Upper lobe of left lung (tissue), 4 donors: ENCODE measurements at regions not wholly inside any gene's neighbourhood (a gene's known extent, or its start where the extent isn't known, plus 50 kb on each side); places are given as distances from the start of the nearest gene placed in this dataset.

Source experiments
- CTCF ChIP-seq, 6 experiments: fragments of 450-650 bp in 4 of 6; fragments of 200-600 bp in 2 of 6; sonication (generic) in 2 of 6; IDR thresholded peaks; one replicate each; pipeline ENCODE4 v1.5.1; 2016 to 2019; ENCODE audit warnings: antibody characterized with exemption in 6 of 6
- EP300 ChIP-seq, 4 donors: sonication (generic); formaldehyde crosslinking; IDR thresholded peaks; one replicate each; pipeline ENCODE4 v1.5.1; 2017; ENCODE audit warnings: antibody characterized with exemption in 4 of 4, control low read depth in 2 of 4
- POLR2A ChIP-seq, 4 donors: fragments of 450-650 bp; IDR thresholded peaks; one replicate each; pipeline ENCODE4 v1.5.1; 2016 to 2017; ENCODE audit warnings: antibody characterized with exemption in 4 of 4, mild to moderate bottlenecking in 2 of 4

DNA sequence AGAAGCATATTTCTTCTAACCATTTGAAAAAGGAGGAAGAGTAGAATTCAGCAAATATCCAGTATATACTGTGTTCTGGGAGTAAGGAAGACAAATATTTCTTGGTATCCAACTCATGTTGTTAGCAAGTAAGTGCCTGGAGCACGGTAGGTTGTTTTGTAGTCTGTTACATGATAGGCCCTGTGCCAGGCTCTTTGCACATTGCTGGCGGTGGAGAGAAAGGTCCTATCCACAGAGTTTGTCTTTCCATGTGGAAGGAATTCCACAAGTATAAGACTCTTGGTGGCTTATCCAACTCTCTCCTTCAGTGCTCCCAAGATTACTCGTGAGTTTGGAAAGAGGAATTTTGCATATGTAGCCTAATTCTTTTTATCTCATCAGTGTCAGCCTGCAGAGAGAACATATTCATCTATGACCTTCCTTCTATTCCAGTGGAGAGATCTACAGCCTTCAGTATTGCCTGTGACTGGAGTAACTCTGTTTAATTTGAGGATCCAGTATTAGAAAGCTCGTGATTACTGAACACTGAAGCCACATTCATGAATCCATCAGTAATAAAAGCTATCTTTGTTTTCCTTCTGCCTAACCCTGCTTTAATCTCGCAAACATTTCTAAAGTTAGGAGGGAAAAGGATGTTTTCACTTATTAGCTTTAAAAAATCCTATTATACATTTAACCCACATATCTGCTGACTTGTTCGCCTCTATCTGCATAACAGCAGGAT lies 183.9 kb upstream of the CSNK1A1L start:
- TF ChIP-seq CTCF (IDR thresholded peaks at IDR 0.05) (no peak), POLR2A (IDR thresholded peaks at IDR 0.05) (no peak), EP300 (IDR thresholded peaks at IDR 0.05) (no peak)
